Lower leg skin (tissue), 3 donors: ENCODE measurements at regions not wholly inside any gene's neighbourhood (a gene's known extent, or its start where the extent isn't known, plus 50 kb on each side); places are given as distances from the start of the nearest gene placed in this dataset.

ENCODE experiments used
- CTCF ChIP-seq, 3 donors: fragments of 450-650 bp; IDR thresholded peaks; one replicate each; pipeline ENCODE4 v1.5.1; 2016; ENCODE audit warnings: antibody characterized with exemption in 3 of 3, mild to moderate bottlenecking in 3 of 3, moderate library complexity in 2 of 3
- POLR2A ChIP-seq, 2 donors: fragments of 450-650 bp; IDR thresholded peaks; one replicate each; pipeline ENCODE4 v1.6.1; 2016 to 2017; ENCODE audit warnings: antibody characterized with exemption in 2 of 2, mild to moderate bottlenecking in 1 of 2, moderate library complexity in 1 of 2

- TF ChIP-seq CTCF (IDR thresholded peaks at IDR 0.05): no peak
- TF ChIP-seq POLR2A (IDR thresholded peaks at IDR 0.05): no peak
These were observed 1779.7 kb upstream of the CELF4 start for GRCh38 chr18:39345321-39345720.
